ENCODE measurements at regions not wholly inside any gene's neighbourhood (a gene's known extent, or its start where the extent isn't known, plus 50 kb on each side); places are given as distances from the start of the nearest gene placed in this dataset.

DNA sequence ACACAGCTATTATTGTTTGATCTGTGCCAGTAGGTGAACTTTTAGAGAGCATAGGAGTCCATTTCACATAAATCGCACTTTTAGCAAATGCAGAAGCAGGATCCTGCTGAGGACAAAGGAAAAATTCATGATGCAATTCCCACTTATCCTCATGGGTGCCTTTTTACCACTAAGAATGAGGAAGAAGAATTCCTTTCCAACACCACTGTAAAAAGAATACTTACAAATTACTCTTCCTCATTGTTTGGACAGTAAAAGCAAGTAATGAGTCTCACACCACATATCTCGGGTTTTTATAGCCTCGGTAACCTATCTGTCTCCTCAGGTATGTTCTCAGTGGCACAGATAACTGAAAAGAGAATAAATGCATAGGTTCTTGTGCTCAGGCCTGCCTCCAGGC is 238.5 kb downstream of the MTX2 start:
- Mint-ChIP-seq H3K36me3 (no peaks in the 10 kb centered on the region), H3K27me3 (ENCODE audit: low read depth) (peaks cover 13% of the 10 kb centered on the region), H3K27ac (no peak overlapping the region), H3K9me3 (no peaks in the 10 kb centered on the region), H3K4me1 (no peaks in the 10 kb centered on the region), H3K4me3 (no peak overlapping the region)
- DNase-seq (ENCODE audit: low spot score) (no peak), ATAC-seq (no peak)
- POLR2A ChIA-PET = no interaction called here
- CTCF ChIA-PET = no interaction called here
- TF ChIP-seq TCF7 (CRISPR knock-in tag; IDR thresholded peaks at IDR 0.05; ENCODE audit: low read depth) = no peak
- no peak for TF ChIP-seq CTCF (IDR thresholded peaks at IDR 0.05)
- TF ChIP-seq MXD4 (CRISPR knock-in tag; IDR thresholded peaks at IDR 0.05; ENCODE audit: borderline replicate concordance) = no peak
- no peak for TF ChIP-seq MAX (CRISPR knock-in tag; IDR thresholded peaks at IDR 0.05)
- no peak for TF ChIP-seq ZNF263 (CRISPR knock-in tag; IDR thresholded peaks at IDR 0.05; ENCODE audit: low read depth)
- TF ChIP-seq ZBTB21 (CRISPR knock-in tag; IDR thresholded peaks at IDR 0.05; ENCODE audit: borderline replicate concordance) = no peak
- TF ChIP-seq ZMAT4 (CRISPR knock-in tag; IDR thresholded peaks at IDR 0.05) = no peak
- TF ChIP-seq NFYB (CRISPR knock-in tag; conservative IDR thresholded peaks at IDR 0.05; ENCODE audit: low read depth) = no peak
- no peak for TF ChIP-seq PRRX2 (CRISPR knock-in tag; IDR thresholded peaks at IDR 0.05)
- TF ChIP-seq, protein P1, sequence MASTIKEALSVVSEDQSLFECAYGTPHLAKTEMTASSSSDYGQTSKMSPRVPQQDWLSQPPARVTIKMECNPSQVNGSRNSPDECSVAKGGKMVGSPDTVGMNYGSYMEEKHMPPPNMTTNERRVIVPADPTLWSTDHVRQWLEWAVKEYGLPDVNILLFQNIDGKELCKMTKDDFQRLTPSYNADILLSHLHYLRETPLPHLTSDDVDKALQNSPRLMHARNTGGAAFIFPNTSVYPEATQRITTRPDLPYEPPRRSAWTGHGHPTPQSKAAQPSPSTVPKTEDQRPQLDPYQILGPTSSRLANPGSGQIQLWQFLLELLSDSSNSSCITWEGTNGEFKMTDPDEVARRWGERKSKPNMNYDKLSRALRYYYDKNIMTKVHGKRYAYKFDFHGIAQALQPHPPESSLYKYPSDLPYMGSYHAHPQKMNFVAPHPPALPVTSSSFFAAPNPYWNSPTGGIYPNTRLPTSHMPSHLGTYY (CRISPR knock-in tag; IDR thresholded peaks at IDR 0.05) = no peak
- TF ChIP-seq SMAD4 (CRISPR knock-in tag; IDR thresholded peaks at IDR 0.05) = no peak
- TF ChIP-seq, protein P2, sequence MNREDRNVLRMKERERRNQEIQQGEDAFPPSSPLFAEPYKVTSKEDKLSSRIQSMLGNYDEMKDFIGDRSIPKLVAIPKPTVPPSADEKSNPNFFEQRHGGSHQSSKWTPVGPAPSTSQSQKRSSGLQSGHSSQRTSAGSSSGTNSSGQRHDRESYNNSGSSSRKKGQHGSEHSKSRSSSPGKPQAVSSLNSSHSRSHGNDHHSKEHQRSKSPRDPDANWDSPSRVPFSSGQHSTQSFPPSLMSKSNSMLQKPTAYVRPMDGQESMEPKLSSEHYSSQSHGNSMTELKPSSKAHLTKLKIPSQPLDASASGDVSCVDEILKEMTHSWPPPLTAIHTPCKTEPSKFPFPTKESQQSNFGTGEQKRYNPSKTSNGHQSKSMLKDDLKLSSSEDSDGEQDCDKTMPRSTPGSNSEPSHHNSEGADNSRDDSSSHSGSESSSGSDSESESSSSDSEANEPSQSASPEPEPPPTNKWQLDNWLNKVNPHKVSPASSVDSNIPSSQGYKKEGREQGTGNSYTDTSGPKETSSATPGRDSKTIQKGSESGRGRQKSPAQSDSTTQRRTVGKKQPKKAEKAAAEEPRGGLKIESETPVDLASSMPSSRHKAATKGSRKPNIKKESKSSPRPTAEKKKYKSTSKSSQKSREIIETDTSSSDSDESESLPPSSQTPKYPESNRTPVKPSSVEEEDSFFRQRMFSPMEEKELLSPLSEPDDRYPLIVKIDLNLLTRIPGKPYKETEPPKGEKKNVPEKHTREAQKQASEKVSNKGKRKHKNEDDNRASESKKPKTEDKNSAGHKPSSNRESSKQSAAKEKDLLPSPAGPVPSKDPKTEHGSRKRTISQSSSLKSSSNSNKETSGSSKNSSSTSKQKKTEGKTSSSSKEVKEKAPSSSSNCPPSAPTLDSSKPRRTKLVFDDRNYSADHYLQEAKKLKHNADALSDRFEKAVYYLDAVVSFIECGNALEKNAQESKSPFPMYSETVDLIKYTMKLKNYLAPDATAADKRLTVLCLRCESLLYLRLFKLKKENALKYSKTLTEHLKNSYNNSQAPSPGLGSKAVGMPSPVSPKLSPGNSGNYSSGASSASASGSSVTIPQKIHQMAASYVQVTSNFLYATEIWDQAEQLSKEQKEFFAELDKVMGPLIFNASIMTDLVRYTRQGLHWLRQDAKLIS (CRISPR knock-in tag; IDR thresholded peaks at IDR 0.05; ENCODE audit: borderline replicate concordance) = no peak
- TF ChIP-seq, protein P3, sequence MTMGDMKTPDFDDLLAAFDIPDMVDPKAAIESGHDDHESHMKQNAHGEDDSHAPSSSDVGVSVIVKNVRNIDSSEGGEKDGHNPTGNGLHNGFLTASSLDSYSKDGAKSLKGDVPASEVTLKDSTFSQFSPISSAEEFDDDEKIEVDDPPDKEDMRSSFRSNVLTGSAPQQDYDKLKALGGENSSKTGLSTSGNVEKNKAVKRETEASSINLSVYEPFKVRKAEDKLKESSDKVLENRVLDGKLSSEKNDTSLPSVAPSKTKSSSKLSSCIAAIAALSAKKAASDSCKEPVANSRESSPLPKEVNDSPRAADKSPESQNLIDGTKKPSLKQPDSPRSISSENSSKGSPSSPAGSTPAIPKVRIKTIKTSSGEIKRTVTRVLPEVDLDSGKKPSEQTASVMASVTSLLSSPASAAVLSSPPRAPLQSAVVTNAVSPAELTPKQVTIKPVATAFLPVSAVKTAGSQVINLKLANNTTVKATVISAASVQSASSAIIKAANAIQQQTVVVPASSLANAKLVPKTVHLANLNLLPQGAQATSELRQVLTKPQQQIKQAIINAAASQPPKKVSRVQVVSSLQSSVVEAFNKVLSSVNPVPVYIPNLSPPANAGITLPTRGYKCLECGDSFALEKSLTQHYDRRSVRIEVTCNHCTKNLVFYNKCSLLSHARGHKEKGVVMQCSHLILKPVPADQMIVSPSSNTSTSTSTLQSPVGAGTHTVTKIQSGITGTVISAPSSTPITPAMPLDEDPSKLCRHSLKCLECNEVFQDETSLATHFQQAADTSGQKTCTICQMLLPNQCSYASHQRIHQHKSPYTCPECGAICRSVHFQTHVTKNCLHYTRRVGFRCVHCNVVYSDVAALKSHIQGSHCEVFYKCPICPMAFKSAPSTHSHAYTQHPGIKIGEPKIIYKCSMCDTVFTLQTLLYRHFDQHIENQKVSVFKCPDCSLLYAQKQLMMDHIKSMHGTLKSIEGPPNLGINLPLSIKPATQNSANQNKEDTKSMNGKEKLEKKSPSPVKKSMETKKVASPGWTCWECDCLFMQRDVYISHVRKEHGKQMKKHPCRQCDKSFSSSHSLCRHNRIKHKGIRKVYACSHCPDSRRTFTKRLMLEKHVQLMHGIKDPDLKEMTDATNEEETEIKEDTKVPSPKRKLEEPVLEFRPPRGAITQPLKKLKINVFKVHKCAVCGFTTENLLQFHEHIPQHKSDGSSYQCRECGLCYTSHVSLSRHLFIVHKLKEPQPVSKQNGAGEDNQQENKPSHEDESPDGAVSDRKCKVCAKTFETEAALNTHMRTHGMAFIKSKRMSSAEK (CRISPR knock-in tag; IDR thresholded peaks at IDR 0.05; ENCODE audit: borderline replicate concordance) = no peak
- TF ChIP-seq ZNF121 (CRISPR knock-in tag; IDR thresholded peaks at IDR 0.05) = no peak
- no peak for TF ChIP-seq NFE2L1 (CRISPR knock-in tag; IDR thresholded peaks at IDR 0.05)
- no peak for TF ChIP-seq GTF2I (CRISPR knock-in tag; conservative IDR thresholded peaks at IDR 0.05)
- no peak for TF ChIP-seq ATF2 (CRISPR knock-in tag; IDR thresholded peaks at IDR 0.05; ENCODE audit: borderline replicate concordance, low read depth)
- no peak for TF ChIP-seq JAZF1 (CRISPR knock-in tag; IDR thresholded peaks at IDR 0.05)
- no peak for TF ChIP-seq USF1 (CRISPR knock-in tag; IDR thresholded peaks at IDR 0.05)
- no peak for TF ChIP-seq ZNF138 (CRISPR knock-in tag; conservative IDR thresholded peaks at IDR 0.05)

Measured in WTC11 (cell line).